VCaP (cell line): ENCODE measurements at regions not wholly inside any gene's neighbourhood (a gene's known extent, or its start where the extent isn't known, plus 50 kb on each side); places are given as distances from the start of the nearest gene placed in this dataset.
A peak's percentile ranks its signal among the peaks of the same experiment; 100 is the strongest.

Experiments used
- H3K27ac ChIP-seq: fragments of 450-650 bp; 2 replicates; pipeline ENCODE4 v1.5.1; 2017
- CTCF ChIP-seq: fragments of 450-650 bp; conservative IDR thresholded peaks from 2 replicates; pipeline ENCODE4 v1.5.1; 2017; ENCODE audit warnings: mild to moderate bottlenecking, moderate library complexity

GRCh38 chr2:241974096-241974495 lies 104.6 kb downstream of the RTP5 start:
- TF ChIP-seq CTCF: no peak
- H3K27ac ChIP-seq: no peak overlapping the region

GRCh38 chr2:241974851-241975592 lies 105.5 kb downstream of the RTP5 start:
- TF ChIP-seq CTCF: no peak
- no peak overlapping the region for H3K27ac ChIP-seq

- H3K27ac ChIP-seq: no peak overlapping the region
- no peak for TF ChIP-seq CTCF
Observed at GRCh38 chr2:241975593-241976284, 106.2 kb downstream of the RTP5 start.

GRCh38 chr2:241976296-241976695 lies 106.8 kb downstream of the RTP5 start:
- H3K27ac ChIP-seq: no peak overlapping the region
- no peak for TF ChIP-seq CTCF

- no peak for TF ChIP-seq CTCF
- no peak overlapping the region for H3K27ac ChIP-seq
Observed at GRCh38 chr2:241977557-241978300, 108.2 kb downstream of the RTP5 start.

GRCh38 chr2:241978670-241979069 lies 109.1 kb downstream of the RTP5 start:
- no peak for TF ChIP-seq CTCF
- peak overlapping the region; percentile 20; the same call in 1 of the 2 replicates for H3K27ac ChIP-seq

- H3K27ac ChIP-seq: no peak overlapping the region
Observed at GRCh38 chr2:241980193-241980592, 110.7 kb downstream of the RTP5 start.

More at GRCh38 chr2:241980193-241980592, 110.7 kb downstream of the RTP5 start:
- TF ChIP-seq CTCF: no peak
